Middle frontal gyrus (tissue), 1 donor: ENCODE measurements at regions not wholly inside any gene's neighbourhood (a gene's known extent, or its start where the extent isn't known, plus 50 kb on each side); places are given as distances from the start of the nearest gene placed in this dataset.
"Not testable (repeated sequence)": the region's sequence is repeated elsewhere in the genome, so short reads cannot be mapped to it uniquely, and the experiment has no call there.

Experiments used
- DNase-seq: peaks from one replicate; pipeline ENCODE4 v3.0.0-alpha.2; 2015; ENCODE audit warnings: low spot score; ENCODE audit errors: extremely low spot score

- no peak for DNase-seq
Measured at GRCh38 chr7:16098058-16098457, 323.3 kb downstream of the CRPPA start.

GRCh38 chr7:16095171-16095950 lies 326.0 kb downstream of the CRPPA start:
- DNase-seq, result no peak

DNA sequence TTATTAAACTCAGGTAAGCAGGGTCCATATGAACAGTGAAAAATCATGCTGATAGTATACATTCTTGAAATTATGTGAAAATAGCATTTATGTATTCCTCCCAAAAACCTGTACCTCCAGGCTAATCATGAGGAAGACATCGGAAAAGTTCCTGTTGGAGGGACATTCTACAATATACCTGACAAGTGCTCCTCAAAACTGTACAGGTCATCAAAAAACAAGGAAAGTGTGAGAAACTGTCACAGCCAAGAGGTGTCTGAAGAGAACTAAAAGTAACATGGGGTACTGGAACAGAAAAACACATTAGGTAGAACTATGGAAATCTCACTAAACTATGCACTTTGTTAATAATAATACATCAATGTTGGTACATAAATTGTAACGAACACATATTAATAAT lies 326.7 kb downstream of the CRPPA start:
- no peak for DNase-seq

GRCh38 chr7:16092711-16093110 lies 328.6 kb downstream of the CRPPA start:
- no peak for DNase-seq

GRCh38 chr7:16091701-16092310 lies 329.5 kb downstream of the CRPPA start:
- DNase-seq, result no peak

GRCh38 chr7:16089801-16090200 lies 331.5 kb downstream of the CRPPA start:
- DNase-seq, result no peak

- DNase-seq, result no peak
Measured at GRCh38 chr7:16089191-16089590, 332.1 kb downstream of the CRPPA start.

DNA sequence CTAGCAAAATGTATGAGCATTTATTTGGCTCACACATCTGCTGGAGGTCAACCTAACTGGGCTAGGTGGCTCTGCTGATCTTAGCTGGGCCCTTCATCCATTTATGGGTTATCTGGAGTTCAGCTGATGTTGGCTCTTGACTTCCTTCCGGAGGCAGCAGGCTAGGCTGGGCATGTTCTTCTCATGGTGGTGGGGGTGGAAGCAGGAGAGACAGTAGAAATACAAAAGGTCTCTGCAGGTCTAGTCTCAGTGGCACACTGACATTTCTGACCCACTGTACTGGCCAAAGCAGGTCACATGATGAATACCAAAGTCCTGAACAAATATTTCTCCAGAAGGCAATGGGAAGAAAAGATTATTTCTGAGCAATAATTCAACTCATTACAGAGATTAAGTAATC lies 334.6 kb downstream of the CRPPA start:
- DNase-seq, result no peak

DNA sequence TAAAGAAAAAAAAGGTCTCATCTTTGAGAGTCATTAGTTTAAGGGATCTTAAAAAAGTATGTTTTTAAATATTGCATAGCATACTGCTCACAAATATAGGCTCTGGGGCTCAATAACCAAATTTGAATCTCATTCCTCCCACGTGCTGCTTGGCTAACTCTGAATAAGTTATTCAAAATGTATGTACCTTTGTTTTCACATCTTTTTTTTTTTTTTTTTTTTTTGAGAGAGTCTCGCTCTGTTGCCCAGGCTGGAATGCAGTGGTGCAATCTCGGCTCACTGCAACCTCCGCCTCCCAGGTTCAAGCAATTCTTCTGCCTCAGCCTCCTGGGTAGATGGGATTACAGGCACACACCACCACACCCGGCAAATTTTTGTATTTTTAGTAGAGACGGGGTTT lies 335.6 kb downstream of the CRPPA start:
- not testable (repeated sequence) for DNase-seq

DNA sequence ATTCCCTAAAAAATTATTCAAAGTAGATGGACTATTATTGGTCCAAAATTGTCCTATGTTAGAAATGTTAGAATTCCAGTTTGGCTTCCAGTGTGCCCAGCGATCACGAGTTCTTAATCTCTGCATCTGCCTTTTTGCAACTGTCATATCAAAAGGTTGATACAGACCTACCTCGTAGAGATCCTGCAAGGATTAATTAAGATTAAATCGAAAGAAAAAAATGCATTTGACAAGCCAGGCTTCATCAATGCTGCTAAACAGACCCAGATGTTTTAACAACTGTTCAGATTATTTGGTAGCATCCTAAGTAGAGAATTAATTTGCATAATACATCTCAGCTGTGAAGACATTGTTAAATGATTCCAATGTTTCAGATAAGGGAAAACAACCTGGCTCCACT lies 336.5 kb downstream of the CRPPA start:
- DNase-seq, result no peak

GRCh38 chr7:16084370-16084769 lies 337.0 kb downstream of the CRPPA start:
- DNase-seq, result no peak

- DNase-seq, result no peak
Measured at GRCh38 chr7:16083931-16084330, 337.4 kb downstream of the CRPPA start.

GRCh38 chr7:16080131-16080530 lies 341.2 kb downstream of the CRPPA start:
- no peak for DNase-seq

DNA sequence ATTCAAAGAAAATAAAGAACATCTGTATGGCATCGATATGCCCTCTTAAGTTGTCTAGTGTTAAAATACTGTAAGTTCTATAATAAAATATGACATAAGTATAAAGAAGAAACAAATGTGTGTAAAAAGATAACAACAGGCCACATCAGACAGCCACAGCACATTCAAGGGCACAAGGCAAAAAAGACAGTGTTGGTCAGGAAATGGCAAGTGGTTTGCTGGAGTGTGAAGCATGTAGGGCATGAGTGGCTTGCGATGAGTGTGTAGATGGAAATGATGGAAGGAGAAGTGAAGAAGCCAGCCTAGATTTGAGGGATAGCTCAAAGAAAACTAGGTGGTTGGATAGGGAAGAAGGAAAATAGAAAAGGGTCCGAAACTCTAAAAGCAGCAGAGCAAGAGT lies 341.6 kb downstream of the CRPPA start:
- no peak for DNase-seq

DNA sequence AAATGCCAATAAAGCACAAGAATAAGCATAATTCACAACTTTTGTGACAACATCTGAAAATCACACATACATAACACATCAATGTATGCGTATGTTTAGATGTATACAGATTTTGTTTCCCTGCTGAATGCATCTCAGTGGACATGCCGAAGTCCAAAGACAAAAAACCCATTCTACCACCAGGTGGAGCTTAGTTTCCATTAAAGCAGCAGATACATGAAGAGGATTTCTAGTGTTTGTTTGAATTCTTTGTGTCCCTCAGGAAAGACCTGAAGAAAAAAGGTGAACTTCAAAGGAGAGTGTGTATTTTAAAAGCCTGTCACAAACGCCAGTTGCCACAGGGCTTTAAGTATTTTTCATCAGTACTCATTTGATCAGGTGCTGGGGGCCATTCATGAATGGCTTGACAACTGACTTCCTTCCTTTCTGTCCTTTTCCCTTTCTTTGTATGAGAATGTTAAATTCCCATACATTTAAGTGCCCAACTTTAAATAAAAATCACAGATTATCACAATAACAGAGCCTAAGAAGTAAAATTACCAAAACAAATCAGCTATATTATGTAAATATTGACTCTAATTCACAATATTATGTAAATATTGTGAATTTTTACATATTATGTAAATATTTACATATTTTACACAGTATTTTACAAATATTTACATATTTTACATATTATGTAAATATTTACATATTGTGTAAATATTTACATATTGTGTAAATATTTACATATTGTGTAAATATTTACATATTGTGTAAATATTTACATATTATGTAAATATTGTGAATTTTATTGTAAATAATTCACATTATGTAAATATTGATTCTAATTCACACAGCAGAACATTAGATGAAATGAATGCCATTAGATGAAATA lies 343.0 kb downstream of the CRPPA start:
- DNase-seq, result no peak

DNA sequence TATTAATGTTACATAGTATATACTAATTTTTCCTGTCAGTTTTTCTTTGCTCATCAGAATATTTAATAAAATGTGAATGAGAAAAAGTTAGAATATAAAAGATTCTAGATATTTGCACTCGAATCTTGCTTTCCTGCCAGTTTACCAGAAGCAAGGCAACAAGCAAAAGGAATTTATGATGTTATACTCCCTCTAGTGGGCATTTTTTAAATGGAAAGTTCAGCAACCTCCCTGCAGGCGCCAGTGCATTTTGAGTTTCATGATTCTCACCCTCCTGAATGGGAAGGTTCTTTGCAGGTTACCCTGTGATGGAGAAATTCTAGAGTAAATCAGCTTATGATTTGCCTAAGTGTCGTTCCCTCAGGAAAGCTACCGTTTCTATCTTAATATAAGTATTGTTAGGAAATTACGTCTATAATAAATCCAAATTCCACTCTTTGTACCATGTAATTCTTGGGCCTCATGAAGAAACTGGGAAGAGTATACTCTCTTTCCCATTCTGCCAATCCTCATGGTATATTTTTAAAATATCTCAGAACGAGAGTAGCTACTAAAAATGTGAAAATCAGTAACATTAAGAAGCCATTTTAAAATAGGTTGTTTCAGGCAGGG lies 350.0 kb downstream of the CRPPA start:
- DNase-seq, result peak; percentile 74

DNA sequence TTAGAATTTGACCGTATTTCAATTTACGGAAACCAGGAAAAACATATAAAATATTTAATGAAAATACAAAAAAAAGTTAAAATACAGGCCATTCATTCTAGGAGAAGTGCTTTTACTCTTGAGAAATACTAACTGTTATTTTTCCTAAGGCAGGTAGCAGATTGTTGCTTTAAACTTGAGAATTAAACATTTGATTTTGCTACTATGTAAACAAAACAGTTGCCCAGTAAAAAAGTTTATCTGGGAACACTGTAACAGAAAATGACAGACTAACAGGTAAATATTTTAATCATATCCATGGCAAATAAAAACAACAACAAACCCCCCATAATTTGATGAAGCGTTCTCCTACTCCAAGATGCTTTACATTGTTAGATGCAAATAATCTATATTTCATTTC lies 350.5 kb downstream of the CRPPA start:
- no peak for DNase-seq

- DNase-seq, result no peak
Measured at GRCh38 chr7:16069998-16070397, 351.3 kb downstream of the CRPPA start.

GRCh38 chr7:16068183-16068582 lies 353.2 kb downstream of the CRPPA start:
- no peak for DNase-seq

GRCh38 chr7:16067711-16068110 lies 353.6 kb downstream of the CRPPA start:
- DNase-seq, result no peak

DNA sequence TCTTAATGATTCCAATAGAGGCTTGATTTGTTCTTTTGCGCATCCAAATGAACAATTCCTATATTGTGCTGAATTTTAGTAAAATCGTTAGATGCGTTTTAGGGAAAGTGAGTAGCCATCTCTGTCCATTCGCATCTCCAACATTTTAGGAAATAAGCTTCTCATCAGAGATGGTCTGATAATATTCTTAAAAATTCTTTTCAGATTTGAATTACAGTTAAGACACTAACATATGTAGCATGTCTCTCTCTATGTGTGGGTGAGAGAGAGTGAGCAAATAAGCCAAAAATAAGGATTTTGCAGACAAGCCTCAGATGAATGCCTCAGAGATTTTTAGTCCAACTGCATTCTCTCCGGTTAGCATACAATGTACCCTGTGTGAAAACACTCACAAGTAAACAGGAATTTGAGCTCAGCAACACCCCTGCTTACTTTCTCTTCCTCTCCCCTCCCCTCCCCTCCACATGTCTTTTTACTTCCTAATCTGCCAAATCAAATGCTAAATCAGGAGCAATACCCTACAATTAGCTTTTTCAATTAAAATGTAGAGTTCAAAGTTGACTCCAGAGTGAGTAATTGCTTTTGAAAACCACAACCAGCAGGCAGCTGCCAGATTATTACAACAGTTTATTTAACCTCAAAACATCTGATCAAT lies 354.4 kb downstream of the CRPPA start:
- DNase-seq, result no peak
